Nephron progenitor cell (in vitro differentiated cells): ENCODE measurements at regions not wholly inside any gene's neighbourhood (a gene's known extent, or its start where the extent isn't known, plus 50 kb on each side); places are given as distances from the start of the nearest gene placed in this dataset.
A peak's percentile ranks its signal among the peaks of the same experiment; 100 is the strongest.
"Not testable (repeated sequence)": the region's sequence is repeated elsewhere in the genome, so short reads cannot be mapped to it uniquely, and the experiment has no call there.

Source experiments
- DNase-seq: peaks from one replicate; pipeline ENCODE4 v3.0.0; 2021
- H3K27ac Mint-ChIP-seq: 2 replicates; pipeline ENCODE4 v1.8.0; 2021; ENCODE audit warnings: mild to moderate bottlenecking, moderate library complexity, mixed read lengths
- H3K27me3 Mint-ChIP-seq: 2 replicates; pipeline ENCODE4 v1.8.0; 2021; ENCODE audit warnings: mild to moderate bottlenecking, low read depth, mixed read lengths; ENCODE audit not compliant: poor library complexity
- H3K36me3 Mint-ChIP-seq: 2 replicates; pipeline ENCODE4 v1.8.0; 2021; ENCODE audit warnings: low read depth, mixed read lengths
- H3K4me1 Mint-ChIP-seq: 2 replicates; pipeline ENCODE4 v1.8.0; 2021; ENCODE audit warnings: mixed read lengths
- H3K4me3 Mint-ChIP-seq: 2 replicates; pipeline ENCODE4 v1.8.0; 2021; ENCODE audit warnings: mild to moderate bottlenecking, moderate library complexity, mixed read lengths
- H3K9me3 Mint-ChIP-seq: 2 replicates; pipeline ENCODE4 v1.8.0; 2021; ENCODE audit warnings: mild to moderate bottlenecking, moderate library complexity, mixed read lengths
- CTCF ChIP-seq: fragments of 200-600 bp; sonication (generic); IDR thresholded peaks from 2 replicates; pipeline ENCODE4 v1.5.0; 2021; ENCODE audit warnings: antibody characterized with exemption

GRCh38 chr14:85074955-85075354 is 455.0 kb upstream of the FLRT2 start:
- no peak for TF ChIP-seq CTCF
- no peak for DNase-seq
- Mint-ChIP-seq H3K4me1 (no peaks in the 10 kb centered on the region), H3K4me3 (no peak overlapping the region), H3K27me3 (no peaks in the 10 kb centered on the region), H3K36me3 (no peaks in the 10 kb centered on the region), H3K9me3 (no peaks in the 10 kb centered on the region), H3K27ac (no peak overlapping the region)

GRCh38 chr14:85075694-85076476 is 454.1 kb upstream of the FLRT2 start:
- no peak for DNase-seq
- H3K9me3 Mint-ChIP-seq = no peaks in the 10 kb centered on the region
- no peak overlapping the region for H3K4me3 Mint-ChIP-seq
- H3K36me3 Mint-ChIP-seq = no peaks in the 10 kb centered on the region
- no peak for TF ChIP-seq CTCF
- no peaks in the 10 kb centered on the region for H3K27me3 Mint-ChIP-seq
- no peaks in the 10 kb centered on the region for H3K4me1 Mint-ChIP-seq
- H3K27ac Mint-ChIP-seq = no peak overlapping the region

- H3K9me3 Mint-ChIP-seq, H3K4me1 Mint-ChIP-seq, DNase-seq, H3K36me3 Mint-ChIP-seq, H3K27me3 Mint-ChIP-seq, H3K4me3 Mint-ChIP-seq, H3K27ac Mint-ChIP-seq: not testable (repeated sequence)
These were observed 452.2 kb upstream of the FLRT2 start for GRCh38 chr14:85077716-85078115.

GRCh38 chr14:85079842-85080730 is 449.9 kb upstream of the FLRT2 start:
- no peak for DNase-seq
- Mint-ChIP-seq H3K27ac (peak overlapping the region; percentile 53), H3K27me3 (no peaks in the 10 kb centered on the region), H3K9me3 (no peaks in the 10 kb centered on the region), H3K4me3 (no peak overlapping the region), H3K4me1 (no peaks in the 10 kb centered on the region), H3K36me3 (no peaks in the 10 kb centered on the region)
- no peak for TF ChIP-seq CTCF

- no peaks in the 10 kb centered on the region for H3K36me3 Mint-ChIP-seq
These were observed 445.6 kb upstream of the FLRT2 start for GRCh38 chr14:85084344-85084743.

More at GRCh38 chr14:85084344-85084743, 445.6 kb upstream of the FLRT2 start:
- no peaks in the 10 kb centered on the region for H3K4me1 Mint-ChIP-seq
- no peak overlapping the region for H3K4me3 Mint-ChIP-seq
- H3K9me3 Mint-ChIP-seq = no peaks in the 10 kb centered on the region
- no peak overlapping the region for H3K27ac Mint-ChIP-seq
- no peak for DNase-seq
- TF ChIP-seq CTCF = no peak
- no peaks in the 10 kb centered on the region for H3K27me3 Mint-ChIP-seq
